ENCODE measurements at regions not wholly inside any gene's neighbourhood (a gene's known extent, or its start where the extent isn't known, plus 50 kb on each side); places are given as distances from the start of the nearest gene placed in this dataset.

GRCh38 chr15:58257776-58258325 lies 119.7 kb downstream of the AQP9 start:
- no peaks in the 10 kb centered on the region for H3K4me1 ChIP-seq (ENCODE audit: control insufficient read depth, insufficient read depth, low read length)
- no peak overlapping the region for H3K27ac ChIP-seq (ENCODE audit: low read depth, low read length)
- no peaks in the 10 kb centered on the region for H3K27me3 ChIP-seq (ENCODE audit: control insufficient read depth, insufficient read depth, low read length)
- 71% methylated on average over 6 of the region's 7 CpGs for WGBS (ENCODE audit: insufficient coverage)
- no peaks in the 10 kb centered on the region for H3K9me3 ChIP-seq (ENCODE audit: control insufficient read depth, insufficient read depth, low read length)
- no peak for DNase-seq (ENCODE audit: low read depth in 4 of 6, low spot score in 6 of 6)
- H3K36me3 ChIP-seq (ENCODE audit: control insufficient read depth, insufficient read depth, low read length), result no peaks in the 10 kb centered on the region
- H3K4me3 ChIP-seq (ENCODE audit: low read depth, low read length), result no peak overlapping the region

- no peak for DNase-seq (ENCODE audit: low read depth in 4 of 6, low spot score in 6 of 6)
- Histone ChIP-seq H3K4me3 (ENCODE audit: low read depth, low read length) (no peak overlapping the region), H3K27ac (ENCODE audit: low read depth, low read length) (no peak overlapping the region), H3K27me3 (ENCODE audit: control insufficient read depth, insufficient read depth, low read length) (no peaks in the 10 kb centered on the region), H3K9me3 (ENCODE audit: control insufficient read depth, insufficient read depth, low read length) (no peaks in the 10 kb centered on the region), H3K4me1 (ENCODE audit: control insufficient read depth, insufficient read depth, low read length) (no peaks in the 10 kb centered on the region), H3K36me3 (ENCODE audit: control insufficient read depth, insufficient read depth, low read length) (no peaks in the 10 kb centered on the region)
- WGBS (ENCODE audit: insufficient coverage), result 100% methylated on average over 2 of the region's 7 CpGs
These were observed 120.5 kb downstream of the AQP9 start for GRCh38 chr15:58258501-58259292.

- Histone ChIP-seq H3K36me3 (ENCODE audit: control insufficient read depth, insufficient read depth, low read length) (no peaks in the 10 kb centered on the region), H3K4me1 (ENCODE audit: control insufficient read depth, insufficient read depth, low read length) (no peaks in the 10 kb centered on the region), H3K9me3 (ENCODE audit: control insufficient read depth, insufficient read depth, low read length) (no peaks in the 10 kb centered on the region), H3K27ac (ENCODE audit: low read depth, low read length) (no peak overlapping the region), H3K4me3 (ENCODE audit: low read depth, low read length) (no peak overlapping the region), H3K27me3 (ENCODE audit: control insufficient read depth, insufficient read depth, low read length) (no peaks in the 10 kb centered on the region)
- no peak for DNase-seq (ENCODE audit: low read depth in 4 of 6, low spot score in 6 of 6)
- WGBS (ENCODE audit: insufficient coverage), result 50% methylated on average over 2 of the region's 6 CpGs
These were observed 122.1 kb downstream of the AQP9 start for GRCh38 chr15:58260205-58260724.

- Histone ChIP-seq H3K9me3 (ENCODE audit: control insufficient read depth, insufficient read depth, low read length) (no peaks in the 10 kb centered on the region), H3K27me3 (ENCODE audit: control insufficient read depth, insufficient read depth, low read length) (no peaks in the 10 kb centered on the region), H3K4me3 (ENCODE audit: low read depth, low read length) (no peak overlapping the region), H3K4me1 (ENCODE audit: control insufficient read depth, insufficient read depth, low read length) (no peaks in the 10 kb centered on the region), H3K36me3 (ENCODE audit: control insufficient read depth, insufficient read depth, low read length) (no peaks in the 10 kb centered on the region), H3K27ac (ENCODE audit: low read depth, low read length) (no peak overlapping the region)
- DNase-seq (ENCODE audit: low read depth in 4 of 6, low spot score in 6 of 6), result no peak
- WGBS (ENCODE audit: insufficient coverage), result 75% methylated on average over 2 of the region's 2 CpGs
These were observed 122.6 kb downstream of the AQP9 start for GRCh38 chr15:58260725-58261267.

GRCh38 chr15:58261368-58261767 lies 123.2 kb downstream of the AQP9 start:
- H3K4me3 ChIP-seq (ENCODE audit: low read depth, low read length), result no peak overlapping the region
- H3K9me3 ChIP-seq (ENCODE audit: control insufficient read depth, insufficient read depth, low read length), result no peaks in the 10 kb centered on the region
- no peak overlapping the region for H3K27ac ChIP-seq (ENCODE audit: low read depth, low read length)
- 88% methylated on average over 5 of the region's 5 CpGs for WGBS (ENCODE audit: insufficient coverage)
- no peak for DNase-seq (ENCODE audit: low read depth in 4 of 6, low spot score in 6 of 6)
- H3K4me1 ChIP-seq (ENCODE audit: control insufficient read depth, insufficient read depth, low read length), result no peaks in the 10 kb centered on the region
- H3K36me3 ChIP-seq (ENCODE audit: control insufficient read depth, insufficient read depth, low read length), result no peaks in the 10 kb centered on the region
- H3K27me3 ChIP-seq (ENCODE audit: control insufficient read depth, insufficient read depth, low read length), result no peaks in the 10 kb centered on the region

GRCh38 chr15:58264053-58264971 lies 126.1 kb downstream of the AQP9 start:
- no peak overlapping the region for H3K4me3 ChIP-seq (ENCODE audit: low read depth, low read length)
- DNase-seq (ENCODE audit: low read depth in 4 of 6, low spot score in 6 of 6), result peak in 2 of 6 donors; percentile 27 to 28
- H3K27ac ChIP-seq (ENCODE audit: low read depth, low read length), result no peak overlapping the region
- H3K36me3 ChIP-seq (ENCODE audit: control insufficient read depth, insufficient read depth, low read length), result no peaks in the 10 kb centered on the region
- 38% methylated on average over 2 of the region's 4 CpGs for WGBS (ENCODE audit: insufficient coverage)
- no peaks in the 10 kb centered on the region for H3K27me3 ChIP-seq (ENCODE audit: control insufficient read depth, insufficient read depth, low read length)
- H3K9me3 ChIP-seq (ENCODE audit: control insufficient read depth, insufficient read depth, low read length), result no peaks in the 10 kb centered on the region
- no peaks in the 10 kb centered on the region for H3K4me1 ChIP-seq (ENCODE audit: control insufficient read depth, insufficient read depth, low read length)

GRCh38 chr15:58267051-58267450 lies 128.9 kb downstream of the AQP9 start:
- Histone ChIP-seq H3K4me1 (ENCODE audit: control insufficient read depth, insufficient read depth, low read length) (no peaks in the 10 kb centered on the region), H3K4me3 (ENCODE audit: low read depth, low read length) (no peak overlapping the region), H3K9me3 (ENCODE audit: control insufficient read depth, insufficient read depth, low read length) (peaks cover 7% of the 10 kb centered on the region), H3K27me3 (ENCODE audit: control insufficient read depth, insufficient read depth, low read length) (no peaks in the 10 kb centered on the region), H3K27ac (ENCODE audit: low read depth, low read length) (no peak overlapping the region), H3K36me3 (ENCODE audit: control insufficient read depth, insufficient read depth, low read length) (no peaks in the 10 kb centered on the region)
- no peak for DNase-seq (ENCODE audit: low read depth in 4 of 6, low spot score in 6 of 6)
- 100% methylated on average over 1 of the region's 1 CpG for WGBS (ENCODE audit: insufficient coverage)

- Histone ChIP-seq H3K4me1 (ENCODE audit: control insufficient read depth, insufficient read depth, low read length) (no peaks in the 10 kb centered on the region), H3K4me3 (ENCODE audit: low read depth, low read length) (no peak overlapping the region), H3K36me3 (ENCODE audit: control insufficient read depth, insufficient read depth, low read length) (no peaks in the 10 kb centered on the region), H3K27me3 (ENCODE audit: control insufficient read depth, insufficient read depth, low read length) (no peaks in the 10 kb centered on the region), H3K27ac (ENCODE audit: low read depth, low read length) (no peak overlapping the region), H3K9me3 (ENCODE audit: control insufficient read depth, insufficient read depth, low read length) (peaks cover 7% of the 10 kb centered on the region)
- DNase-seq (ENCODE audit: low read depth in 4 of 6, low spot score in 6 of 6), result no peak
- 100% methylated on average over 2 of the region's 5 CpGs for WGBS (ENCODE audit: insufficient coverage)
These were observed 130.6 kb downstream of the AQP9 start for GRCh38 chr15:58268746-58269267.
